ENCODE measurements at regions not wholly inside any gene's neighbourhood (a gene's known extent, or its start where the extent isn't known, plus 50 kb on each side); places are given as distances from the start of the nearest gene placed in this dataset.

GRCh38 chr3:153026026-153026425 lies 136.0 kb upstream of the RAP2B start:
- peak; percentile 68 for TF ChIP-seq CTCF (IDR thresholded peaks at IDR 0.05; ENCODE audit: low read length)
- TF ChIP-seq EZH2 (optimal IDR thresholded peaks at IDR 0.05; ENCODE audit: low read depth, low read length), result no peak
- TF ChIP-seq EZH2phosphoT487 (IDR thresholded peaks at IDR 0.05; ENCODE audit: low read length), result no peak

Measured in MM.1S (cell line).